Ishikawa (cell line): ENCODE measurements at regions not wholly inside any gene's neighbourhood (a gene's known extent, or its start where the extent isn't known, plus 50 kb on each side); places are given as distances from the start of the nearest gene placed in this dataset.

Source experiments
- CEBPB ChIP-seq: IDR thresholded peaks from 2 replicates; pipeline ENCODE4 v1.6.1; 2012
- CREB1 ChIP-seq: IDR thresholded peaks from 2 replicates; pipeline ENCODE4 v1.6.1; 2012; ENCODE audit warnings: low read depth
- EGR1 ChIP-seq: IDR thresholded peaks from 2 replicates; pipeline ENCODE4 v1.6.1; 2012
- EP300 ChIP-seq: IDR thresholded peaks from 2 replicates; pipeline ENCODE4 v1.6.1; 2012; ENCODE audit warnings: borderline replicate concordance
- FOXM1 ChIP-seq: IDR thresholded peaks from 2 replicates; pipeline ENCODE4 v1.6.1; 2012; ENCODE audit warnings: low read depth, borderline replicate concordance
- NFIC ChIP-seq: IDR thresholded peaks from 2 replicates; pipeline ENCODE4 v1.6.1; 2012
- RAD21 ChIP-seq: IDR thresholded peaks from 2 replicates; pipeline ENCODE4 v1.6.1; 2012; ENCODE audit warnings: low read depth
- TAF1 ChIP-seq: IDR thresholded peaks from 2 replicates; pipeline ENCODE4 v1.6.1; 2012; ENCODE audit warnings: low read depth, mild to moderate bottlenecking
- TCF12 ChIP-seq: IDR thresholded peaks from 2 replicates; pipeline ENCODE4 v1.6.1; 2012; ENCODE audit warnings: low read depth
- TEAD4 ChIP-seq: IDR thresholded peaks from 2 replicates; pipeline ENCODE4 v1.6.1; 2012
- YY1 ChIP-seq: IDR thresholded peaks from 2 replicates; pipeline ENCODE4 v1.6.1; 2012; ENCODE audit warnings: low read depth
- ZBTB7A ChIP-seq: IDR thresholded peaks from 2 replicates; pipeline ENCODE4 v1.6.1; 2012; ENCODE audit warnings: low read depth
- TF ChIP-seq, protein P1 (sequence below): IDR thresholded peaks from 2 replicates; pipeline ENCODE4 v1.6.1; 2012; ENCODE audit warnings: low read depth, mild to moderate bottlenecking
- TF ChIP-seq, protein P2 (sequence below): IDR thresholded peaks from 2 replicates; pipeline ENCODE4 v1.6.1; 2012

DNA sequence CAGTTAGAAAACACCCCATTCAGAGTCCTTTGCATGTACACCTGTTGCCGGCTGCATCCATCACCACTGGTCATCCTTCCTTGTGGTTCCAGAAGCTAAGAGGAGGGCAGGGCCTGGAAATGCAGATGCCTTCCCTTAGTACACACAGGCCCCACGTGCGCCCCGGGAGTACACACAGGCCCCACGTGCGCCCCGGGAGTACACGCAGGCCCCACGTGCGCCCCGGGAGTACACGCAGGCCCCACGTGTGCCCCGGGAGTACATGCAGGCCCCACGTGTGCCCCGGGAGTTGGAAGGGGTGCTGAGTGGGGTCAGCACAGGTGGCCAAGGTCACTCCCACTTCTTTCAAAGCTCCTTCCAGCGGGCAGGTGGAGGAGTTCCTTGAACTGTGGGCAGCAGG is 1141.9 kb downstream of the BRD1 start:
- TF ChIP-seq FOXM1 (no peak), TCF12 (no peak), CEBPB (no peak), EP300 (no peak), ZBTB7A (no peak), NFIC (no peak), RAD21 (no peak), EGR1 (no peak), CREB1 (no peak), TEAD4 (no peak), YY1 (no peak), TAF1 (no peak)
- TF ChIP-seq, protein P1, sequence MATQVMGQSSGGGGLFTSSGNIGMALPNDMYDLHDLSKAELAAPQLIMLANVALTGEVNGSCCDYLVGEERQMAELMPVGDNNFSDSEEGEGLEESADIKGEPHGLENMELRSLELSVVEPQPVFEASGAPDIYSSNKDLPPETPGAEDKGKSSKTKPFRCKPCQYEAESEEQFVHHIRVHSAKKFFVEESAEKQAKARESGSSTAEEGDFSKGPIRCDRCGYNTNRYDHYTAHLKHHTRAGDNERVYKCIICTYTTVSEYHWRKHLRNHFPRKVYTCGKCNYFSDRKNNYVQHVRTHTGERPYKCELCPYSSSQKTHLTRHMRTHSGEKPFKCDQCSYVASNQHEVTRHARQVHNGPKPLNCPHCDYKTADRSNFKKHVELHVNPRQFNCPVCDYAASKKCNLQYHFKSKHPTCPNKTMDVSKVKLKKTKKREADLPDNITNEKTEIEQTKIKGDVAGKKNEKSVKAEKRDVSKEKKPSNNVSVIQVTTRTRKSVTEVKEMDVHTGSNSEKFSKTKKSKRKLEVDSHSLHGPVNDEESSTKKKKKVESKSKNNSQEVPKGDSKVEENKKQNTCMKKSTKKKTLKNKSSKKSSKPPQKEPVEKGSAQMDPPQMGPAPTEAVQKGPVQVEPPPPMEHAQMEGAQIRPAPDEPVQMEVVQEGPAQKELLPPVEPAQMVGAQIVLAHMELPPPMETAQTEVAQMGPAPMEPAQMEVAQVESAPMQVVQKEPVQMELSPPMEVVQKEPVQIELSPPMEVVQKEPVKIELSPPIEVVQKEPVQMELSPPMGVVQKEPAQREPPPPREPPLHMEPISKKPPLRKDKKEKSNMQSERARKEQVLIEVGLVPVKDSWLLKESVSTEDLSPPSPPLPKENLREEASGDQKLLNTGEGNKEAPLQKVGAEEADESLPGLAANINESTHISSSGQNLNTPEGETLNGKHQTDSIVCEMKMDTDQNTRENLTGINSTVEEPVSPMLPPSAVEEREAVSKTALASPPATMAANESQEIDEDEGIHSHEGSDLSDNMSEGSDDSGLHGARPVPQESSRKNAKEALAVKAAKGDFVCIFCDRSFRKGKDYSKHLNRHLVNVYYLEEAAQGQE = no peak
- TF ChIP-seq, protein P2, sequence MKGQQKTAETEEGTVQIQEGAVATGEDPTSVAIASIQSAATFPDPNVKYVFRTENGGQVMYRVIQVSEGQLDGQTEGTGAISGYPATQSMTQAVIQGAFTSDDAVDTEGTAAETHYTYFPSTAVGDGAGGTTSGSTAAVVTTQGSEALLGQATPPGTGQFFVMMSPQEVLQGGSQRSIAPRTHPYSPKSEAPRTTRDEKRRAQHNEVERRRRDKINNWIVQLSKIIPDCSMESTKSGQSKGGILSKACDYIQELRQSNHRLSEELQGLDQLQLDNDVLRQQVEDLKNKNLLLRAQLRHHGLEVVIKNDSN = no peak
